ENCODE measurements at regions not wholly inside any gene's neighbourhood (a gene's known extent, or its start where the extent isn't known, plus 50 kb on each side); places are given as distances from the start of the nearest gene placed in this dataset.
A peak's percentile ranks its signal among the peaks of the same experiment; 100 is the strongest.
"Not testable (repeated sequence)": the region's sequence is repeated elsewhere in the genome, so short reads cannot be mapped to it uniquely, and the experiment has no call there.

- no peak for FAIRE-seq
These were observed 577.3 kb upstream of the TLE4 start for GRCh38 chr9:78994471-78994870.

GRCh38 chr9:78994974-78995373 is 576.8 kb upstream of the TLE4 start:
- not testable (repeated sequence) for FAIRE-seq; DNase-seq (ENCODE audit: insufficient read length, low spot score)

More at GRCh38 chr9:78994471-78994870, 577.3 kb upstream of the TLE4 start:
- no peak for DNase-seq (ENCODE audit: insufficient read length, low spot score)

GRCh38 chr9:78997296-78997695 is 574.5 kb upstream of the TLE4 start:
- no peak for DNase-seq (ENCODE audit: insufficient read length, low spot score)
- no peak for FAIRE-seq

- FAIRE-seq (no peak), DNase-seq (ENCODE audit: insufficient read length, low spot score) (no peak)
These were observed 571.3 kb upstream of the TLE4 start for GRCh38 chr9:79000230-79001002.

GRCh38 chr9:79001012-79001411 is 570.8 kb upstream of the TLE4 start:
- DNase-seq (ENCODE audit: insufficient read length, low spot score) (no peak), FAIRE-seq (no peak)

- no peak for FAIRE-seq
These were observed 568.3 kb upstream of the TLE4 start for GRCh38 chr9:79003514-79003913.

GRCh38 chr9:79004032-79004431 is 567.7 kb upstream of the TLE4 start:
- FAIRE-seq (no peak), DNase-seq (ENCODE audit: insufficient read length, low spot score) (no peak)

More at GRCh38 chr9:79003514-79003913, 568.3 kb upstream of the TLE4 start:
- DNase-seq (ENCODE audit: insufficient read length, low spot score) = no peak

GRCh38 chr9:79006546-79006945 is 565.2 kb upstream of the TLE4 start:
- FAIRE-seq (no peak), DNase-seq (ENCODE audit: insufficient read length, low spot score) (no peak)

GRCh38 chr9:79007701-79008483 is 563.9 kb upstream of the TLE4 start:
- no peak for DNase-seq (ENCODE audit: insufficient read length, low spot score)
- no peak for FAIRE-seq

GRCh38 chr9:79008916-79009315 is 562.8 kb upstream of the TLE4 start:
- no peak for DNase-seq (ENCODE audit: insufficient read length, low spot score)
- FAIRE-seq = no peak

GRCh38 chr9:79011461-79011860 is 560.3 kb upstream of the TLE4 start:
- no peak for FAIRE-seq
- DNase-seq (ENCODE audit: insufficient read length, low spot score) = no peak

- no peak for FAIRE-seq
- no peak for DNase-seq (ENCODE audit: insufficient read length, low spot score)
These were observed 559.2 kb upstream of the TLE4 start for GRCh38 chr9:79012561-79012960.

GRCh38 chr9:79013715-79014610 is 557.8 kb upstream of the TLE4 start:
- DNase-seq (ENCODE audit: insufficient read length, low spot score) (no peak), FAIRE-seq (no peak)

GRCh38 chr9:79014929-79015699 is 556.7 kb upstream of the TLE4 start:
- DNase-seq (ENCODE audit: insufficient read length, low spot score) (no peak), FAIRE-seq (no peak)

GRCh38 chr9:79015951-79016350 is 555.8 kb upstream of the TLE4 start:
- DNase-seq (ENCODE audit: insufficient read length, low spot score) (no peak), FAIRE-seq (no peak)

- FAIRE-seq (no peak), DNase-seq (ENCODE audit: insufficient read length, low spot score) (no peak)
These were observed 551.5 kb upstream of the TLE4 start for GRCh38 chr9:79020276-79020675.

GRCh38 chr9:79021084-79021483 is 550.7 kb upstream of the TLE4 start:
- no peak for FAIRE-seq
- no peak for DNase-seq (ENCODE audit: insufficient read length, low spot score)

GRCh38 chr9:79023134-79023580 is 548.6 kb upstream of the TLE4 start:
- DNase-seq (ENCODE audit: insufficient read length, low spot score) = peak; percentile 48
- peak; percentile 52 for FAIRE-seq

- no peak for FAIRE-seq
- no peak for DNase-seq (ENCODE audit: insufficient read length, low spot score)
These were observed 545.4 kb upstream of the TLE4 start for GRCh38 chr9:79026316-79026715.

GRCh38 chr9:79028101-79028500 is 543.7 kb upstream of the TLE4 start:
- FAIRE-seq = no peak
- no peak for DNase-seq (ENCODE audit: insufficient read length, low spot score)

Measured in HTR-8/SVneo (cell line).